Head of caudate nucleus (tissue), 42 donors: ENCODE measurements at regions not wholly inside any gene's neighbourhood (a gene's known extent, or its start where the extent isn't known, plus 50 kb on each side); places are given as distances from the start of the nearest gene placed in this dataset.
A peak's percentile ranks its signal among the peaks of the same experiment; 100 is the strongest.
"Not testable (repeated sequence)": the region's sequence is repeated elsewhere in the genome, so short reads cannot be mapped to it uniquely, and the experiment has no call there.

Experiments used
- DNase-seq, 42 donors: peaks; one replicate each; pipeline versions ENCODE4 v3.0.0 to v3.0.0-alpha.2; 2020 to 2021; ENCODE audit warnings: mixed read lengths in 7 of 42
- intact Hi-C: fragments of 100-400 bp; cut with DNase I; formaldehyde crosslinking; loops from one replicate; pipeline ENCODE4 v1.15.0; 2022

GRCh38 chr15:20473465-20473864 is 68.1 kb downstream of the GOLGA6L6 start:
- DNase-seq, intact Hi-C loops: not testable (repeated sequence)

- intact Hi-C loops, DNase-seq: not testable (repeated sequence)
Observed at GRCh38 chr15:20472983-20473382, 68.6 kb downstream of the GOLGA6L6 start.

GRCh38 chr15:20470810-20471209 is 70.8 kb downstream of the GOLGA6L6 start:
- DNase-seq, intact Hi-C loops: not testable (repeated sequence)

GRCh38 chr15:20441138-20441537 is 100.5 kb downstream of the GOLGA6L6 start:
- DNase-seq, intact Hi-C loops: not testable (repeated sequence)

GRCh38 chr15:20440390-20440789 is 101.2 kb downstream of the GOLGA6L6 start:
- DNase-seq, result peak in 5 of 42 donors; percentile 3 to 39 (median 10)
- intact Hi-C loops, result not testable (repeated sequence)

GRCh38 chr15:20439111-20439510 is 102.5 kb downstream of the GOLGA6L6 start:
- DNase-seq, intact Hi-C loops: not testable (repeated sequence)

- DNase-seq, intact Hi-C loops: not testable (repeated sequence)
Observed at GRCh38 chr15:20438255-20438654, 103.3 kb downstream of the GOLGA6L6 start.

- DNase-seq, intact Hi-C loops: not testable (repeated sequence)
Observed at GRCh38 chr15:20433468-20433867, 108.1 kb downstream of the GOLGA6L6 start.

- intact Hi-C loops, DNase-seq: not testable (repeated sequence)
Observed at GRCh38 chr15:20430495-20430894, 111.1 kb downstream of the GOLGA6L6 start.

GRCh38 chr15:20420710-20421109 is 120.9 kb downstream of the GOLGA6L6 start:
- DNase-seq, intact Hi-C loops: not testable (repeated sequence)

- intact Hi-C loops, DNase-seq: not testable (repeated sequence)
Observed at GRCh38 chr15:20416618-20417017, 125.0 kb downstream of the GOLGA6L6 start.

- DNase-seq, intact Hi-C loops: not testable (repeated sequence)
Observed at GRCh38 chr15:20409667-20410198, 131.9 kb downstream of the GOLGA6L6 start.

GRCh38 chr15:20409247-20409646 is 132.4 kb downstream of the GOLGA6L6 start:
- intact Hi-C loops, result no loop called here
- no peak for DNase-seq

GRCh38 chr15:20407553-20407952 is 134.0 kb downstream of the GOLGA6L6 start:
- intact Hi-C loops, result no loop called here

GRCh38 chr15:20404571-20404970 is 137.0 kb downstream of the GOLGA6L6 start:
- DNase-seq, intact Hi-C loops: not testable (repeated sequence)

More at GRCh38 chr15:20407553-20407952, 134.0 kb downstream of the GOLGA6L6 start:
- no peak for DNase-seq

GRCh38 chr15:20402586-20402985 is 139.0 kb downstream of the GOLGA6L6 start:
- intact Hi-C loops, DNase-seq: not testable (repeated sequence)

GRCh38 chr15:20401058-20401457 is 140.5 kb downstream of the GOLGA6L6 start:
- DNase-seq, intact Hi-C loops: not testable (repeated sequence)

GRCh38 chr15:20398680-20399079 is 142.9 kb downstream of the GOLGA6L6 start:
- DNase-seq, intact Hi-C loops: not testable (repeated sequence)

GRCh38 chr15:20388161-20388560 is 153.4 kb downstream of the GOLGA6L6 start:
- intact Hi-C loops, DNase-seq: not testable (repeated sequence)

- intact Hi-C loops, result no loop called here
- no peak for DNase-seq
Observed at GRCh38 chr15:20386198-20386597, 155.4 kb downstream of the GOLGA6L6 start.

GRCh38 chr15:20380199-20380598 is 161.4 kb downstream of the GOLGA6L6 start:
- DNase-seq, result peak in 1 of 42 donors; percentile 40
- intact Hi-C loops, result not testable (repeated sequence)
